ENCODE measurements at regions not wholly inside any gene's neighbourhood (a gene's known extent, or its start where the extent isn't known, plus 50 kb on each side); places are given as distances from the start of the nearest gene placed in this dataset.
A peak's percentile ranks its signal among the peaks of the same experiment; 100 is the strongest.
"Not testable (repeated sequence)": the region's sequence is repeated elsewhere in the genome, so short reads cannot be mapped to it uniquely, and the experiment has no call there.

- no peak for DNase-seq (ENCODE audit: low read depth)
Observed at GRCh38 chr18:8499810-8500675, 109.2 kb upstream of the RAB12 start.

GRCh38 chr18:8501044-8501443, 108.2 kb upstream of the RAB12 start:
- no peak for DNase-seq (ENCODE audit: low read depth)

- DNase-seq (ENCODE audit: low read depth), result no peak
Observed at GRCh38 chr18:8503248-8503647, 106.0 kb upstream of the RAB12 start.

DNA sequence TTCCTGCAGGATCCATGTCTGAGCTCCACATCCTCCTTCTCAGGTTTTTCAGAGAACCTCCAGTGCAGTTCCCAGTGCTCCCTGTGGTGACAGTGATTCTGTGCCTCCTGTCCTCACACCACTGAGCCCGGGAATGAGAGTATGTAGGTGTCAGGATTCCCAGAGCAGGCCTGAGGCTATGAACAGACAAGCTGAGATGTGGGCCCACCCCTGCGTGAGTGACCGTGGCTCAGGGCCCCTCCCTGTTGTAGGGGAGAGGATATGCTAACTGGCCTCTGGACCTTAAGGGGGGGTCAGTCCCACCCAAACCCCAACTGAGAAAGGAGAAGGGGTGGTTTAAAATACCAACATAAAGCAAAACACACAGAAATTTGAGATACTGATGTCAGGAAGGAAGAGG, 104.8 kb upstream of the RAB12 start:
- no peak for DNase-seq (ENCODE audit: low read depth)

GRCh38 chr18:8504880-8505435, 104.3 kb upstream of the RAB12 start:
- no peak for DNase-seq (ENCODE audit: low read depth)

DNA sequence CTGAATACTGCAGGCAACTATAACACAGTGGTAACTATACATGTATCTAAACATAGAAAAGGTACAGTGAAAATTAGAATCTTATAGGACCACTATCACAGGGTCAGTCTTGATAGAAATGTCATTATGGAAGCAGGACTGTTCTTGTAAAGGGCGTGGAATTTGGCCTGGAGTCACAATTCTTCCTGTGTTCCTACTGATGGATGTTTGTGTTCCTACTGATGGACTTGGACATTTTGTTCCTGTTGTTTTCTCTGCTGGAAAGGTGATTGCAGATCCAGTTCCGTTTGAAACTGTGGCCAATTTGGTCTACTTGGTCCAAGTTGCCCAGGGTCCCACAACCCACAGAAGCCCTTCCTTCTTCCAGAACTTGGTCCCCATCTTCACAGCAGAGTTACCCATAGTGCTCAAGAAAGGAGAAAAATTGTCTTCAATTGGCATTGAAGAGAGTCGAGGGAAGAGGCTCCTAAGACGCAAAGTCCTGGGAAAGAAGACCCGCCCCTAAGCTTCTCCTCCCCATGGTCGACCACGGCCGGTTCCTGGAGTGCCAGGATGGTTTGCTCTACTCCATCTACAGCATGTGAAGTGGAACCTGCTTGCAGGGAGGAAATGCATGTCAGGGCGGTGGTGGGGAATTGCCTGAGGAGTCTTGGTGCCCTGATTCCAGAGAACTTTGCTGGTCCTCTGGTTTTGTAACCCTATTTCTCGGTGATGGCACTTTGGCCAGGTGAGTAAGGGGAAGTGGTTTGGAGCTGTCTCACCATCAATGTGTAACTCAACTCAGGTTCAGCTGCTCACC, 102.8 kb upstream of the RAB12 start:
- no peak for DNase-seq (ENCODE audit: low read depth)

DNA sequence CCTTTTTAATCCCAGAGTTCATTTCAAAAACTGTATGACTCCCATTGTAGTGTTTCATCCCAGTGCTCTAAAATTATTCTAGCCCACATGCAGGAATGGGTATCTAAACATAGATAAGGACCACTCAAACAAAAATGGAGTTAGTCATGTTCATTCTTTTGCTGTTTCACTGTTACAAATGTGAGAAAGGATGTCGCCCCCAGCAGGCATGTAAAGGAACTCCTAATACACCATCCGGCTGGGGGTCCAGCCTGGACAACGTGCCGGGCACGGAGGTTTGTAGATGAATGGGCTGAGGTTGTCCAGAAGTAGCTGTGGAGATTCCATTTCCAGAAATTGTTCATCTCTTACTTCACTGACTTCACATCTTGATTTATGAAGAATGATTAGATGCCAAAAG, 101.9 kb upstream of the RAB12 start:
- DNase-seq (ENCODE audit: low read depth), result no peak

DNA sequence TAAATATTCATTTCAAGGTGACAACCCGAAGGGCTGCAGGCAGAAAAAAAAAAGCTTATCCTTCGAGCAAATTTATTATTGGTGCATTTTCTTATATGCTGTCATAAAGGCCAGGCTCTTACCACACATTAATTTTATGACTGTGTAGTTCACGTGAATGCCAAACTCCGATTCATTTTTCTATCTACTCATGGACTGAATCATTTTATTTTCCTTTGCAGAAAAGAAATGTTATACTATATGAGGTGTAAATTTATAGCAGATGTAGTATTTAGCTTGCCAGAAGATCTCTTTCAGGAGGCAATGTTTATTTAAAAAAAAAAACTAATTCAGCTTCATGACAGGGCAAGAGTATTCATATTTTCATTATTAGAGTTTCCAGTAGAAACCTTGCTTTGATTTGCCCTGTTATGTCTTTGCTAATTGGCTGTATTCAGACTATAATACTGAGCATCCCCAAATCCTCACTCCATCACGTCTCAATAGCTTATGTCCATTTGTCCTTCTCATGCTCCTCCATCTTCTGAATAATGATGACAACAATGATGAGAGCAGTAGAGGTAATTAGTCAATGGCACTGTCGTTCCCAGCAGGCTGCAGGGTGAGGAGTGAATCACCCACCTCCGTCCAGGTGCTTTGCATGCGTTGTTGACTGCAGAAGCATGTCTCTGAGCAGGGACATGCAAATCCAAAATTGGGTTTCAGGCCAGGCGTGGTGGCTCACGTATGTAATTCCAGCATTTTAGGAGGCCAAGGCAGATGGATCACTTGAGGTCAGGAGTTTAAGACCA, 101.1 kb upstream of the RAB12 start:
- no peak for DNase-seq (ENCODE audit: low read depth)

- DNase-seq (ENCODE audit: low read depth), result no peak
Observed at GRCh38 chr18:8513249-8513648, 96.0 kb upstream of the RAB12 start.

- DNase-seq (ENCODE audit: low read depth), result no peak
Observed at GRCh38 chr18:8514409-8514808, 94.8 kb upstream of the RAB12 start.

- no peak for DNase-seq (ENCODE audit: low read depth)
Observed at GRCh38 chr18:8515142-8515865, 93.9 kb upstream of the RAB12 start.

- DNase-seq (ENCODE audit: low read depth), result no peak
Observed at GRCh38 chr18:8516371-8517250, 92.6 kb upstream of the RAB12 start.

DNA sequence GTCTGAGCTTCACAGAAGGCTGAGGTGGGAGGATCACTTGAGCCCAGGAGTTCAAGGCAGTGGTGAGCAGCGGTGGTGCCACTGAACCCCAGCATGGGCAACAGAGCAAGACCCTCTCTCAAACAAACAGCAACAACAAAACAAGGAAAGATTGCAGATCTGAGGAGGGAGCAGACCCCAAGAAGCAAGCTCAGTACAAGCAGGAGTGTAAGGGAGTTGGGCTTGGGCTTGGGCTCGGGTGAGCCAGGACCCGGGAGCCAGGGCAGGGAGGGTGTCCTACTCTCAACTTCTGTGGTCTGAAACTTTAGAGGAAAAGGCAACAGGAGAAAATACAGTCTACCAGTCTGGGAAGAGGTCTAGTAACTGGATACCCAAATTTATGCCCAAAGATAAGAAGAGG, 92.0 kb upstream of the RAB12 start:
- DNase-seq (ENCODE audit: low read depth), result no peak

- DNase-seq (ENCODE audit: low read depth), result no peak
Observed at GRCh38 chr18:8519102-8519501, 90.1 kb upstream of the RAB12 start.

DNA sequence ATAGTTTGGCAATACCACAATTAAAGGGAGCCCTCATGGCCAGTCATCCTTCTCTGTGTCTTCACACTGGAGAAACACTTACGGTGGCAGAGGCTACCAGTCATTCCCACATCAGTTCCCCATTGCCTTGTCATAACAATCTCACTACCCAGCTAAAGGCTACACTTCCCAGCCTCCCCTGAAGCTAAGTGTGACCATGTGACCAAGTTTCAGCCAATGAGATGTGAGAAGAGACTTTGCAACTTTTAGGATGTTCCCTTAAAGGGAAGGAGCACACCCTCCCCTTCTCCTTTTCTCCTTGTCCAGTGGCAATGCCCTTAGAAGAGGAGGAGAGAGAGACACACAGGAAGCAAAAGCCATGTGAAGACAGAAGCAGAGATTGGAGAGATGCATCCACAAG, 89.0 kb upstream of the RAB12 start:
- no peak for DNase-seq (ENCODE audit: low read depth)

DNA sequence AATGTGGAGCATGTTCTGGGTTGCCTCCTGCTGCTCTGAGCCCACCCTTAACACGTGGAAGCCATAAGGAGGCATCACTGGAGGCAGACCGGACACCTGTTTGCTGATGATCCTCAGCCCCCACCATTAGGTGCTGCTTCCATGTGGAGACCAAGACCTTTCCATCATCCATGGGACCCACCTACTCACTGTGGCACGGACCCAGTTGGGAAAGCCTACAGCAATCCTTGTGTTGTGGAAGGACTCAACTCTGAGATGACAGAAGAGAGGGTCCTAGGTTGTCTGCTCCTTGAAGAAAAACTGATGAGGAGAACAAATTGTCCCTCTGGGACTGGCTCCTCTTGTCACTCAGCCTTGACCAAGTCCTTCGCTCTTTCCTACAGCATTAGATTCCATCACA, 86.5 kb upstream of the RAB12 start:
- DNase-seq (ENCODE audit: low read depth), result no peak

DNA sequence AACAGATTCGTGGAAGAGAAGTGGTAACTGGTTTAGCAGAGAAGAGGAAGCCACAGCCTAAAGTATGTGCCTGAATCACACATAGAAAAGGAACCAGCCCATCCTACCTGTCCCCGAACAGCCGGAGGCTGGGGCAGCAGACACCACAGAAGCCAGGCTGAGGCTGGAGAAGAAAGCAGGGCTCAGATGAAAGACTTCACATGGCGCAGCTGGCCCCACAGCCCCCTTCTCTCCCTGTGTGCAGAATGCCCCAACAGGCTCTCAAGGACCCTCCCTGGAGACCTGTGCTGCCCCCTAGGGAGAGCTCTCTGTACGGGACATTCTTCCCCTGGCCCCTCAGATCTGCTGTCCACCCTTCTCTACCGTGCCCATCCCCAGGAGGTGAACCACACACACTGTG, 83.5 kb upstream of the RAB12 start:
- no peak for DNase-seq (ENCODE audit: low read depth)

- DNase-seq (ENCODE audit: low read depth), result peak; percentile 37
Observed at GRCh38 chr18:8526332-8526731, 82.9 kb upstream of the RAB12 start.

- DNase-seq (ENCODE audit: low read depth), result no peak
Observed at GRCh38 chr18:8529609-8530008, 79.6 kb upstream of the RAB12 start.

DNA sequence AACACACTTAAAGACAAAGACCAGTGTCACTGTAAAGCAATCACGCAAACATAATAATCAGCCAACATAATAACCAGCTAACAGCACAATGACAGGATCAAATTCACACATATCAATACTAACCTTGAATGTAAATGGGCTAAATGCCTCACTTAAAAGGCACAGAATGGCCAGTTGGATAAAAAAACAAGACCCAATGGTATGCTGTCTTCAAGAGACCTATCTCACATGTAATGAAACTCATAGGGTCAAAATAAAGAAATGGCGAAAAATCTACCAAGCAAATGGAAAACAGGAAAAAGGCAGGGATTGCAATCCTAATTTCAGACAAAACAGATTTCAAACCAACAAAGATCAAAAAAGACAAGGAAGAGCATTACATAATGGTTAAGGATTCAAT, 78.2 kb upstream of the RAB12 start:
- not testable (repeated sequence) for DNase-seq (ENCODE audit: low read depth)

Data from Daoy (cell line).